Brain microvascular endothelial cell (primary cell): ENCODE measurements at regions not wholly inside any gene's neighbourhood (a gene's known extent, or its start where the extent isn't known, plus 50 kb on each side); places are given as distances from the start of the nearest gene placed in this dataset.

Experiments
- DNase-seq: peaks from one replicate; pipeline ENCODE4 v3.0.0-alpha.2; 2020
- H3K27ac ChIP-seq: fragments of 250-450 bp; sonication (Bioruptor Pico); 2 replicates; pipeline ENCODE4 v1.5.1; 2020; ENCODE audit warnings: mild to moderate bottlenecking, moderate library complexity
- H3K27me3 ChIP-seq: fragments of 250-450 bp; sonication (Bioruptor Pico); replicated peaks from 2 replicates; pipeline ENCODE4 v1.5.1; 2020; ENCODE audit warnings: mild to moderate bottlenecking
- H3K36me3 ChIP-seq: fragments of 250-450 bp; sonication (Bioruptor Pico); replicated peaks from 2 replicates; pipeline ENCODE4 v1.5.1; 2020; ENCODE audit warnings: mild to moderate bottlenecking
- H3K4me3 ChIP-seq: 2 replicates; pipeline ENCODE4 v1.5.1; 2011; ENCODE audit warnings: low read depth, mild to moderate bottlenecking, control low read depth, low read length, moderate library complexity
- in situ Hi-C: cut with HindIII; loops from 2 replicates; pipeline ENCODE4 v1.10.0; 2017; ENCODE audit warnings: low sequenced_read_pairs, low pct_ligation_motif_present
- TF ChIP-seq, protein P1 (sequence below): IDR thresholded peaks from 2 replicates; pipeline ENCODE4 v1.5.1; 2011; ENCODE audit warnings: low read depth, mild to moderate bottlenecking, moderate library complexity, low read length, control low read depth, inconsistent platforms; ENCODE audit errors: missing control alignments

DNA sequence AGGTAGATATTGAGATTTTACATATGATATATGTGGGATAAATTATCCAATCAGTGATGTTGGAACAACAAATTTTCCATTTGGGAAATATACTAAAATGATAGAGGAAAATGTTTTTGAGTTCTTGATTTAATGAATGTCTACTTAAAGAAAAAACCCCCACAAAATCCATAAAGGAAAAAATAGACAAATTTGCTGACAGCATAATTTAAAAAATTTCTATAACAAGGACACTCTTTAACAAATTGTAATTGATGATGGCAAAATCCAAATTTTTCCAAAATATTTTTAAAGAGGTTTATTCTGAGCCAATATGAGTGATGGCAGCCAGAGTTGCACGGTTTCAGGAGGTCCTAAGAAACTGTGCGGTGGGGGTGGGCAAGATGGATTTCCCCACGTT lies 51.9 kb upstream of the RHOU start:
- H3K27me3 ChIP-seq, result peaks cover 2% of the 10 kb centered on the region
- H3K27ac ChIP-seq, result no peak overlapping the region
- DNase-seq, result no peak
- TF ChIP-seq, protein P1, sequence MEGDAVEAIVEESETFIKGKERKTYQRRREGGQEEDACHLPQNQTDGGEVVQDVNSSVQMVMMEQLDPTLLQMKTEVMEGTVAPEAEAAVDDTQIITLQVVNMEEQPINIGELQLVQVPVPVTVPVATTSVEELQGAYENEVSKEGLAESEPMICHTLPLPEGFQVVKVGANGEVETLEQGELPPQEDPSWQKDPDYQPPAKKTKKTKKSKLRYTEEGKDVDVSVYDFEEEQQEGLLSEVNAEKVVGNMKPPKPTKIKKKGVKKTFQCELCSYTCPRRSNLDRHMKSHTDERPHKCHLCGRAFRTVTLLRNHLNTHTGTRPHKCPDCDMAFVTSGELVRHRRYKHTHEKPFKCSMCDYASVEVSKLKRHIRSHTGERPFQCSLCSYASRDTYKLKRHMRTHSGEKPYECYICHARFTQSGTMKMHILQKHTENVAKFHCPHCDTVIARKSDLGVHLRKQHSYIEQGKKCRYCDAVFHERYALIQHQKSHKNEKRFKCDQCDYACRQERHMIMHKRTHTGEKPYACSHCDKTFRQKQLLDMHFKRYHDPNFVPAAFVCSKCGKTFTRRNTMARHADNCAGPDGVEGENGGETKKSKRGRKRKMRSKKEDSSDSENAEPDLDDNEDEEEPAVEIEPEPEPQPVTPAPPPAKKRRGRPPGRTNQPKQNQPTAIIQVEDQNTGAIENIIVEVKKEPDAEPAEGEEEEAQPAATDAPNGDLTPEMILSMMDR, result no peak
- no peak overlapping the region for H3K4me3 ChIP-seq
- no peaks in the 10 kb centered on the region for H3K36me3 ChIP-seq
- in situ Hi-C loops, result no loop called here

GRCh38 chr1:228684607-228685006 lies 50.7 kb upstream of the RHOU start:
- H3K27me3 ChIP-seq, result peaks cover 2% of the 10 kb centered on the region
- no peaks in the 10 kb centered on the region for H3K36me3 ChIP-seq
- no peak for DNase-seq
- TF ChIP-seq, protein P1, result no peak
- no peak overlapping the region for H3K27ac ChIP-seq
- H3K4me3 ChIP-seq, result no peak overlapping the region
- in situ Hi-C loops, result no loop called here

DNA sequence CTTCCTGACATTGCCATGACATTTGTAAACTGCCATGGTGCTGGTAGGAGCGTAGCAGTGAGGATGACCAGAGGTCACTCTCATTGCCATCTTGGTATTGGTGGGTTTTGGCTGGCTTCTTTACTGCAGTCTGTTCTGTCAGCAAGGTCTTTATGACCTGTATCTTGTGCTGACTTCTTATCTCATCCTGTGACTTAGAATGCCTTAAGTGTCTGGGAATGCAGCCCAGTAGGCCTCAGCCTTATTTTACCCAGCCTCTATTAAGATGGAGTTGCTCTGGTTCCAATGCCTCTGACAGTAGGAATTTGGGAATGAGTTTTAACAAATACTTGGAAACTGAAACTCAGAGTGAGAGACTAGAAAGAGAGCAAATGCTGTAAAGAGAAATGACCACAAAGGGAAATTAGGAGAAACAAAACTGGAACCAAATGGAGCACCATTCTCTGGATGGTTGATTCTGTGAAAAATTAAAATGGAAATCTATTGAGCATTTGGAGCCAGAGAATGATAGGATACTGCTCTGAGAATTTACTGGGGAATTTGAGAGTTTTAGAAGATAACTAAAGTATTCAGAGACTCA lies 50.1 kb upstream of the RHOU start:
- no peak overlapping the region for H3K4me3 ChIP-seq
- in situ Hi-C loops, result no loop called here
- no peaks in the 10 kb centered on the region for H3K36me3 ChIP-seq
- no peak overlapping the region for H3K27ac ChIP-seq
- peaks cover 2% of the 10 kb centered on the region for H3K27me3 ChIP-seq
- TF ChIP-seq, protein P1, result no peak
- no peak for DNase-seq
